GM12864 (cell line): ENCODE measurements at regions not wholly inside any gene's neighbourhood (a gene's known extent, or its start where the extent isn't known, plus 50 kb on each side); places are given as distances from the start of the nearest gene placed in this dataset.

Experiments used
- DNase-seq: peaks from one replicate; pipeline ENCODE4 v3.0.0-alpha.2; 2011; ENCODE audit warnings: low read depth
- H3K4me3 ChIP-seq: 2 replicates; pipeline ENCODE4 v1.5.1; 2011; ENCODE audit warnings: mild to moderate bottlenecking, low read depth, low read length, control low read depth
- CTCF ChIP-seq: IDR thresholded peaks from 2 replicates; pipeline ENCODE4 v1.5.1; 2011; ENCODE audit warnings: low read depth, mild to moderate bottlenecking, moderate library complexity, low read length, control low read depth, inconsistent platforms; ENCODE audit errors: missing control alignments

- no peak for TF ChIP-seq CTCF
- DNase-seq = no peak
- H3K4me3 ChIP-seq = no peak overlapping the region
Measured at GRCh38 chr1:25046194-25046532, 116.1 kb upstream of the RUNX3 start.

GRCh38 chr1:25045480-25046193, 115.6 kb upstream of the RUNX3 start:
- H3K4me3 ChIP-seq = no peak overlapping the region
- DNase-seq = no peak
- no peak for TF ChIP-seq CTCF

GRCh38 chr1:25043228-25043580, 113.1 kb upstream of the RUNX3 start:
- no peak for TF ChIP-seq CTCF
- no peak for DNase-seq
- no peak overlapping the region for H3K4me3 ChIP-seq

GRCh38 chr1:25042331-25043227, 112.5 kb upstream of the RUNX3 start:
- no peak for DNase-seq
- H3K4me3 ChIP-seq = no peak overlapping the region
- TF ChIP-seq CTCF = no peak

GRCh38 chr1:25041916-25042315, 111.8 kb upstream of the RUNX3 start:
- TF ChIP-seq CTCF = no peak
- no peak overlapping the region for H3K4me3 ChIP-seq
- DNase-seq = no peak

- no peak for DNase-seq
- H3K4me3 ChIP-seq = no peak overlapping the region
- no peak for TF ChIP-seq CTCF
Measured at GRCh38 chr1:25040122-25040685, 110.1 kb upstream of the RUNX3 start.
